ENCODE measurements at regions not wholly inside any gene's neighbourhood (a gene's known extent, or its start where the extent isn't known, plus 50 kb on each side); places are given as distances from the start of the nearest gene placed in this dataset.
"Not testable (repeated sequence)": the region's sequence is repeated elsewhere in the genome, so short reads cannot be mapped to it uniquely, and the experiment has no call there.

DNA sequence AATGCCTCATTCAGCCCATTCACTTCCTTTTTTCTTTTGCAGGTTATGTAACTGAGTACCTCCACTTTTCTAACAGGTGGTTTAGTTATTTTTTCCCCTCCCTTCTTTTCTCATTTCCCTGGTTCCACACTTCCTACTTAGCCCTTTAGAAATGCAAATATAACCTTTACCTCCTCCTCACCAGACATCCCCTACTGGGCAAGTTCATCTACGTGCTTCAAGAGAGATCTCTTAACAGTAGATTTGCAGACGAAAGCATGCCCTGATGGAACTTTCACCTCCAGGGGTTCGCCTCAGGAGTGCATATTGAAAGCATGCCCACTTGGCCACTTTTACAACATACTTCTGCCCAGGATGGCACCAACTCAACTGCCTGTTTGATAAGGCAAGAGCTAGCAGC lies 314.1 kb upstream of the LRRC3B start:
- TF ChIP-seq ESRRG (CRISPR knock-in tag; IDR thresholded peaks at IDR 0.05), result no peak
- TF ChIP-seq GLIS3 (CRISPR knock-in tag; IDR thresholded peaks at IDR 0.05), result no peak
- TF ChIP-seq, protein P1, sequence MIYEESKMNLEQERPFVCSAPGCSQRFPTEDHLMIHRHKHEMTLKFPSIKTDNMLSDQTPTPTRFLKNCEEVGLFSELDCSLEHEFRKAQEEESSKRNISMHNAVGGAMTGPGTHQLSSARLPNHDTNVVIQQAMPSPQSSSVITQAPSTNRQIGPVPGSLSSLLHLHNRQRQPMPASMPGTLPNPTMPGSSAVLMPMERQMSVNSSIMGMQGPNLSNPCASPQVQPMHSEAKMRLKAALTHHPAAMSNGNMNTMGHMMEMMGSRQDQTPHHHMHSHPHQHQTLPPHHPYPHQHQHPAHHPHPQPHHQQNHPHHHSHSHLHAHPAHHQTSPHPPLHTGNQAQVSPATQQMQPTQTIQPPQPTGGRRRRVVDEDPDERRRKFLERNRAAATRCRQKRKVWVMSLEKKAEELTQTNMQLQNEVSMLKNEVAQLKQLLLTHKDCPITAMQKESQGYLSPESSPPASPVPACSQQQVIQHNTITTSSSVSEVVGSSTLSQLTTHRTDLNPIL (CRISPR knock-in tag; IDR thresholded peaks at IDR 0.05; ENCODE audit: low read depth), result no peak
- no peak for TF ChIP-seq CSDC2 (CRISPR knock-in tag; IDR thresholded peaks at IDR 0.05)
- TF ChIP-seq, protein P2, sequence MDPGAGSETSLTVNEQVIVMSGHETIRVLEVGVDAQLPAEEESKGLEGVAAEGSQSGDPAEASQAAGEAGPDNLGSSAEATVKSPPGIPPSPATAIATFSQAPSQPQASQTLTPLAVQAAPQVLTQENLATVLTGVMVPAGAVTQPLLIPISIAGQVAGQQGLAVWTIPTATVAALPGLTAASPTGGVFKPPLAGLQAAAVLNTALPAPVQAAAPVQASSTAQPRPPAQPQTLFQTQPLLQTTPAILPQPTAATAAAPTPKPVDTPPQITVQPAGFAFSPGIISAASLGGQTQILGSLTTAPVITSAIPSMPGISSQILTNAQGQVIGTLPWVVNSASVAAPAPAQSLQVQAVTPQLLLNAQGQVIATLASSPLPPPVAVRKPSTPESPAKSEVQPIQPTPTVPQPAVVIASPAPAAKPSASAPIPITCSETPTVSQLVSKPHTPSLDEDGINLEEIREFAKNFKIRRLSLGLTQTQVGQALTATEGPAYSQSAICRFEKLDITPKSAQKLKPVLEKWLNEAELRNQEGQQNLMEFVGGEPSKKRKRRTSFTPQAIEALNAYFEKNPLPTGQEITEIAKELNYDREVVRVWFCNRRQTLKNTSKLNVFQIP (CRISPR knock-in tag; IDR thresholded peaks at IDR 0.05; ENCODE audit: borderline replicate concordance, low read depth), result no peak
- TF ChIP-seq ZNF70 (CRISPR knock-in tag; IDR thresholded peaks at IDR 0.05), result no peak
- no peak for ATAC-seq

DNA sequence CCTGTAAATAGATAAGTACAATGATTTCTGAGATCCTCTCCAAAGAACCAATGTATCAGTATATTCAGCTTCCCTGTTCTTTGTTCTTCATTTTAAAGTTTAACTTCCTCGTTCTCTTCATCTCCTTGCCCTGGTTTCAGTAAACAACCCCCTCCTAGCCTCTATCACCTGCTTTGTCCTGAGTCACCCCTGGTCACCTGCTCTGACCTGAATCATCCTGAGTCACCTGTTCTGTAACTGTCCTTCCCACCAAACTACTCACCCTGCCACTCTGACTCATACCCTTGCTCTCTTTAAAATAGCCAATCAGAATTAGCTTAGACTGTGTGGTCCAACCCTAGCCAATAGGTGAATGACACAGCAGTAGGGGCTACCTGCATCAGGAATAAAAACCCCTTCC lies 313.0 kb upstream of the LRRC3B start:
- ATAC-seq, result not testable (repeated sequence)

DNA sequence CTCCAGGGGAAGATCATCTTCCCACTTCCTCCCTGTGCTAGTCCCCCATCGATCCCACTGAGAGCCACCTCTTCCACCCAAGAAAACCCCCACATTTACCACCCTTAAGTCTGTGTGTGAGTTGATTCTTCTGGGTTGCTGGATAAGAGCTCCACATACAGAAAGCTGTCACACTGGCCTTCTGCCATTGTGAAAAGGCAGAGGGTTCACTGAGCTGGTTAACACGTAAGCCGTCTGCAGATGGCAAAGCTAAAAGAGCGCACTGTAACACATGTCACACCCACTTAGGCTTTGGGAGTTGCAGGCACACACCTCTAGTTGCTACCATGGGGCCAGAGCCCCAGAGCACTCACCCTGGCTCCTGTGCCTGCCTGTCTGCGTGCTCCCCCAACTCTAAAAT lies 309.8 kb upstream of the LRRC3B start:
- no peak for ATAC-seq
- TF ChIP-seq ZNF8 (CRISPR knock-in tag; IDR thresholded peaks at IDR 0.05), result no peak
- TF ChIP-seq TOX (CRISPR knock-in tag; IDR thresholded peaks at IDR 0.05; ENCODE audit: borderline replicate concordance), result no peak
- TF ChIP-seq, protein P3, sequence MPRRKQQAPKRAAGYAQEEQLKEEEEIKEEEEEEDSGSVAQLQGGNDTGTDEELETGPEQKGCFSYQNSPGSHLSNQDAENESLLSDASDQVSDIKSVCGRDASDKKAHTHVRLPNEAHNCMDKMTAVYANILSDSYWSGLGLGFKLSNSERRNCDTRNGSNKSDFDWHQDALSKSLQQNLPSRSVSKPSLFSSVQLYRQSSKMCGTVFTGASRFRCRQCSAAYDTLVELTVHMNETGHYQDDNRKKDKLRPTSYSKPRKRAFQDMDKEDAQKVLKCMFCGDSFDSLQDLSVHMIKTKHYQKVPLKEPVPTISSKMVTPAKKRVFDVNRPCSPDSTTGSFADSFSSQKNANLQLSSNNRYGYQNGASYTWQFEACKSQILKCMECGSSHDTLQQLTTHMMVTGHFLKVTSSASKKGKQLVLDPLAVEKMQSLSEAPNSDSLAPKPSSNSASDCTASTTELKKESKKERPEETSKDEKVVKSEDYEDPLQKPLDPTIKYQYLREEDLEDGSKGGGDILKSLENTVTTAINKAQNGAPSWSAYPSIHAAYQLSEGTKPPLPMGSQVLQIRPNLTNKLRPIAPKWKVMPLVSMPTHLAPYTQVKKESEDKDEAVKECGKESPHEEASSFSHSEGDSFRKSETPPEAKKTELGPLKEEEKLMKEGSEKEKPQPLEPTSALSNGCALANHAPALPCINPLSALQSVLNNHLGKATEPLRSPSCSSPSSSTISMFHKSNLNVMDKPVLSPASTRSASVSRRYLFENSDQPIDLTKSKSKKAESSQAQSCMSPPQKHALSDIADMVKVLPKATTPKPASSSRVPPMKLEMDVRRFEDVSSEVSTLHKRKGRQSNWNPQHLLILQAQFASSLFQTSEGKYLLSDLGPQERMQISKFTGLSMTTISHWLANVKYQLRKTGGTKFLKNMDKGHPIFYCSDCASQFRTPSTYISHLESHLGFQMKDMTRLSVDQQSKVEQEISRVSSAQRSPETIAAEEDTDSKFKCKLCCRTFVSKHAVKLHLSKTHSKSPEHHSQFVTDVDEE (CRISPR knock-in tag; IDR thresholded peaks at IDR 0.05), result no peak
- TF ChIP-seq ESRRG (CRISPR knock-in tag; IDR thresholded peaks at IDR 0.05), result no peak
- no peak for TF ChIP-seq ZFP3 (CRISPR knock-in tag; IDR thresholded peaks at IDR 0.05)
- TF ChIP-seq RARB (CRISPR knock-in tag; IDR thresholded peaks at IDR 0.05), result no peak
- TF ChIP-seq ZFP30 (CRISPR knock-in tag; IDR thresholded peaks at IDR 0.05), result no peak
- TF ChIP-seq, protein P4, sequence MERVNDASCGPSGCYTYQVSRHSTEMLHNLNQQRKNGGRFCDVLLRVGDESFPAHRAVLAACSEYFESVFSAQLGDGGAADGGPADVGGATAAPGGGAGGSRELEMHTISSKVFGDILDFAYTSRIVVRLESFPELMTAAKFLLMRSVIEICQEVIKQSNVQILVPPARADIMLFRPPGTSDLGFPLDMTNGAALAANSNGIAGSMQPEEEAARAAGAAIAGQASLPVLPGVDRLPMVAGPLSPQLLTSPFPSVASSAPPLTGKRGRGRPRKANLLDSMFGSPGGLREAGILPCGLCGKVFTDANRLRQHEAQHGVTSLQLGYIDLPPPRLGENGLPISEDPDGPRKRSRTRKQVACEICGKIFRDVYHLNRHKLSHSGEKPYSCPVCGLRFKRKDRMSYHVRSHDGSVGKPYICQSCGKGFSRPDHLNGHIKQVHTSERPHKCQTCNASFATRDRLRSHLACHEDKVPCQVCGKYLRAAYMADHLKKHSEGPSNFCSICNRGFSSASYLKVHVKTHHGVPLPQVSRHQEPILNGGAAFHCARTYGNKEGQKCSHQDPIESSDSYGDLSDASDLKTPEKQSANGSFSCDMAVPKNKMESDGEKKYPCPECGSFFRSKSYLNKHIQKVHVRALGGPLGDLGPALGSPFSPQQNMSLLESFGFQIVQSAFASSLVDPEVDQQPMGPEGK (CRISPR knock-in tag; IDR thresholded peaks at IDR 0.05; ENCODE audit: borderline replicate concordance), result no peak
- no peak for TF ChIP-seq CSDC2 (CRISPR knock-in tag; IDR thresholded peaks at IDR 0.05)
- TF ChIP-seq, protein P2 (CRISPR knock-in tag; IDR thresholded peaks at IDR 0.05; ENCODE audit: borderline replicate concordance, low read depth), result no peak
- no peak for TF ChIP-seq TCF4 (CRISPR knock-in tag; IDR thresholded peaks at IDR 0.05; ENCODE audit: borderline replicate concordance)
- TF ChIP-seq, protein P5, sequence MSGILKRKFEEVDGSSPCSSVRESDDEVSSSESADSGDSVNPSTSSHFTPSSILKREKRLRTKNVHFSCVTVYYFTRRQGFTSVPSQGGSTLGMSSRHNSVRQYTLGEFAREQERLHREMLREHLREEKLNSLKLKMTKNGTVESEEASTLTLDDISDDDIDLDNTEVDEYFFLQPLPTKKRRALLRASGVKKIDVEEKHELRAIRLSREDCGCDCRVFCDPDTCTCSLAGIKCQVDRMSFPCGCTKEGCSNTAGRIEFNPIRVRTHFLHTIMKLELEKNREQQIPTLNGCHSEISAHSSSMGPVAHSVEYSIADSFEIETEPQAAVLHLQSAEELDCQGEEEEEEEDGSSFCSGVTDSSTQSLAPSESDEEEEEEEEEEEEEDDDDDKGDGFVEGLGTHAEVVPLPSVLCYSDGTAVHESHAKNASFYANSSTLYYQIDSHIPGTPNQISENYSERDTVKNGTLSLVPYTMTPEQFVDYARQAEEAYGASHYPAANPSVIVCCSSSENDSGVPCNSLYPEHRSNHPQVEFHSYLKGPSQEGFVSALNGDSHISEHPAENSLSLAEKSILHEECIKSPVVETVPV (CRISPR knock-in tag; IDR thresholded peaks at IDR 0.05), result no peak

DNA sequence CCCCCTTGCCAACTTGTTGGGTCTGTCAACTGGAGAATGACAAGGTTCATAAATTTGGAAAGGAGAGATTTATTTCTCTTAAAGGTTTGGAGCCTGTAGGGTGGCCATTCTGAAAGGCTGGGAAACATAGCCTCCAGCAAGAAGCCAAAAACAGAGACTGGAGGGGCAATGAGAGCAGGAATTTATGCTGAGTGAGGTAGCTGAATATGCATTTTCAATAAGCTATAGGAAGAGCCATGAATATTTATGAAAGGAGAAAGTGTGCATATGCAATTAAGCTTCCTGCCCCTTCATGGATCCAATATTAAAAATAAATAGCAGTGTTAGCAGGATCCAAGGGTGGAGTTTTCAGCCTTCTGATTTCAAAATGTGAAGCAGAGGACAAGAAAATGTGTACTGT lies 306.1 kb upstream of the LRRC3B start:
- ATAC-seq, result no peak
- TF ChIP-seq ISL1 (CRISPR knock-in tag; IDR thresholded peaks at IDR 0.05) (no peak), ZFP30 (CRISPR knock-in tag; IDR thresholded peaks at IDR 0.05) (no peak), ZFP3 (CRISPR knock-in tag; IDR thresholded peaks at IDR 0.05) (no peak), TOX (CRISPR knock-in tag; IDR thresholded peaks at IDR 0.05; ENCODE audit: borderline replicate concordance) (no peak), SNAI2 (CRISPR knock-in tag; IDR thresholded peaks at IDR 0.05) (no peak), OSR1 (CRISPR knock-in tag; IDR thresholded peaks at IDR 0.05) (no peak), ZNF565 (CRISPR knock-in tag; conservative IDR thresholded peaks at IDR 0.05; ENCODE audit: low read depth) (no peak), PPARA (CRISPR knock-in tag; IDR thresholded peaks at IDR 0.05; ENCODE audit: borderline replicate concordance) (no peak), TCF4 (CRISPR knock-in tag; IDR thresholded peaks at IDR 0.05; ENCODE audit: borderline replicate concordance) (no peak), BACH2 (CRISPR knock-in tag; IDR thresholded peaks at IDR 0.05; ENCODE audit: borderline replicate concordance) (no peak), ZC3H10 (CRISPR knock-in tag; IDR thresholded peaks at IDR 0.05) (no peak)
- TF ChIP-seq, protein P3 (CRISPR knock-in tag; IDR thresholded peaks at IDR 0.05), result no peak

All from SK-N-SH treated with all-trans-retinoic acid at 6 μM for 48 hours (cell line).